GM18861 (cell line): ENCODE measurements at regions not wholly inside any gene's neighbourhood (a gene's known extent, or its start where the extent isn't known, plus 50 kb on each side); places are given as distances from the start of the nearest gene placed in this dataset.
"Not testable (repeated sequence)": the region's sequence is repeated elsewhere in the genome, so short reads cannot be mapped to it uniquely, and the experiment has no call there.

Experiments
- ATAC-seq: cut with Tn5 transposase; IDR thresholded peaks from one replicate; pipeline ENCODE4 v1.9.1; 2021; ENCODE audit not compliant: unreplicated experiment

DNA sequence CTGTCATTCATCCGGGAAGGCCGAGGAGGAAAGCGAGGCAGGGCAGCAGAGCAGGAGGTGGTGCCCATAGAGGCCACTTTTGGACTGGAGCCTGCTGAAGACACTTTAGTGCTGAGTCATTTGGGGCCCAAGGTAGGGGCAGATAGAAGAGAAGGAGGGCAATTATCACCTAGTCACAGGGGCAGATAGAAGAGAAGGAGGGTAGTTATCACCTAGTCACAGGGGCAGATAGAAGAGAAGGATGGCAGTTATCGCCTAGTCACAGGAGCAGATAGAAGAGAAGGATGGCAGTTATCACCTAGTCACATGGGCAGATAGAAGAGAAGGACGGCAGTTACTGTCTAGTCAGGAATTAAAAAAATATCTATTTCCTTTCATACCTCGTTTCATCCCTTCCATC, 1372.6 kb downstream of the FOXD4L5 start:
- ATAC-seq: not testable (repeated sequence)

DNA sequence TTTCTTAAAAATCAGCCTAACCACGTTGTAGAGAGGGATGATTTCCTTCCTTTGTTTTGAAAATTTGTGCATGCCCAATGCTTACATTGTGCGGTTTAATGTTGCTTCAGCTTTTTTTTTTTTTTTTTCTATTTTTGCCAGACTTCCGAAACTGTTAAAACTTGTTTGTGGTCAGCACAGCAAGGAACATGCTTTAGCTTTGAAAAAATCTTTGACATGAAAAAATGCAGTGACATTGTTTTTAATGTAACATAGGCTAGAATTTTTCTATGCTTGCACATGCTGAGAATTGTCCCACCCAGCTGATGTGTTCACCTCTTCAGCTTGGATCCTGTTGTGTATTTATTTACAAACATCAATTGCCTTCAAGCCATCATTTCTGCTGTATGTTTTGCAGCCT, 1375.9 kb downstream of the FOXD4L5 start:
- not testable (repeated sequence) for ATAC-seq

DNA sequence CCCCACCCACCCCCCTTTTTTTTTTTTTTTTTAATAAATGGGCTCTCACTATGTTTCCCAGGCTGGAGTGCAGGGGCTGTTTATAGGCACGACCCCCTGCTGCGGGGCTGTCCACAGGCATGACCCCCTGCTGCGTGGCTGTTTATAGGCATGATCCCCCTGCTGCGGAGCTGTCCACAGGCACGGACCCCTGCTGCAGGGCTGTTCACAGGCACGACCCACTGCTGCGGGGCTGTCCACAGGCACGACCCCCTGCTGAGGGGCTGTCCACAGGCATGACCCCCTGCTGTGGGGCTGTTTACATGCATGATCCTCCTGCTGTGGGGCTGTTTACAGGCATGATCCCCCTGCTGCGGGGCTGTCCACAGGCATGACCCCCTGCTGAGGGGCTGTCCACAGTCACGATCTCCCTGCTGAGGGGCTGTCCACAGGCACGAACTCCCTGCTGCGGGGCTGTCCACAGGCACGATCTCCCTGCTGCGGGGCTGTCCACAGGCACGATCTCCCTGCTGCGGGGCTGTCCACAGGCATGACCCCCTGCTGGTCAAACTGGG, 1385.3 kb downstream of the FOXD4L5 start:
- not testable (repeated sequence) for ATAC-seq

DNA sequence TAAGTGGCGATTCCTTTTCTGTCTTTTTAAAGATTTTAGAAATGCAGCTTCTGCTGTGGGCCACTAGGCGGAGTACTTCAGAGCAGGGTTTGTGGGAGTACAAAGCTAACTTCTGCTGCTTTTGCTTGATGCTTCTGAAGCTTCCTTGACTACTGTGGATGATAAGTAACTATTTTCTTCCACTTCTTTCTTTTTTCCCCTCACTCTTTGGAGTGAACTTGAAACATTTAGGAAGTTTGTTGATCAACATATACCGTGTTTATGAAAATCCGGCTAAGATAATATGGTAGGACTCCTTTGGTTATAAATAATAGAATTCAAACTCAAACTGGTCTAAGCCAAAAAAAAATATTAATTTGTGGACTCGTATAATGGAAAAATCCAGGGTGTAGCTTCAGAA, 1403.6 kb downstream of the FOXD4L5 start:
- not testable (repeated sequence) for ATAC-seq

DNA sequence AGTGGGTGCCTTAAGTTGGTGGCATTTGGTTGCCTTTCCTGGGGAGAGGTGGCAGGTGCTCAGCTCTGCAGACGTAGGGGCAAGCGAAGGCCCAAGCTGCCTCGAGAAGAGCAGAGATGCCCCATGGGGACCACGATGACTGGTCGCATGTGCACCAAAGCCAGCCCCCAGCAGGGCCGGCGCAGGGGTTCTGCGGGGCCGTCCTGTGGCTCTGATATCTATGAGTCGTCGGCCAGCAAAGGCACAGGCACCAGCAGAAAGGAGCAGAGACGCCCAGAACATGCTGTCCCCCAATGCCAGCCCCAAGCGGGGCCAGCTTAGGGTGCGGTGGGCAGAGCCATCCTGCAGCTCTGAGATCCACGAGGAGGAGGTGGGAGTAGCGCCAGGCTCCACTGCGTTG, 1408.6 kb downstream of the FOXD4L5 start:
- ATAC-seq: not testable (repeated sequence)

DNA sequence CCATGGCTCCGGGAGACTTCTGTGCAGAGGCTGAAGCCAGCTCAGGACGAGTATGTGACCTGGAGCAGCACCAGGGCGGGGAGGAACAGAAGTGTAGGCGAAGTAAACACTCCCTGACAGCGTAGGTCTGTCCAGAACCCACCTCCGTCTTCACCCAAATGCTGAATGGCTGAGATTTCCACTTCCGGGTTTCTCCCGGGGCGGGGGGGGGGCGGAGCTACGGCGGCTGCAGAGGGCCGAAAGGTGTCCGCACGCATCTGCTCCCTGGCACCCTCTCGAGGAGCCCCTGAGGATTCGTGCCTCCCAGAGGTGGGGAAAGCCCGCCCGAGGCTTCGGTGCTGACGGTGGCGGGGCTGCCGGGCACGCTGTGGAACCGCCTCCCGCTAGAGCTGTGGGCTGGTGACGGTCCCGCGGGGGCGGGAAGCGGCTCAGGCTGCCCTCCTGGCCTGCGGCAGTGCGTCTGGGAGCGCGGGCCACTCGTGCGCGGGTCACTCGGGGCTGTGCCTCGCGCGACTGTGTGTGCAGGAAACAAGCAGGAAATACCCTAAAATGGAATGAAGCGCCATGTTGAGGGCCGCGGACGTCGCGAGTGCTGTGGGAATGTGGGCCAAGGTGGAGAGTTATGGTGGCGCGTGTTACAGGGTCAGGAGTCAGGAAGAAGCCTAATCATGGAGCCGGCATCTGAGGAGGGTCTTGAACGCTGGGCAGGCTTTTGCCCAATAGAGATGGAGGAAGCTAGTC, 1425.4 kb downstream of the FOXD4L5 start:
- ATAC-seq: no peak

DNA sequence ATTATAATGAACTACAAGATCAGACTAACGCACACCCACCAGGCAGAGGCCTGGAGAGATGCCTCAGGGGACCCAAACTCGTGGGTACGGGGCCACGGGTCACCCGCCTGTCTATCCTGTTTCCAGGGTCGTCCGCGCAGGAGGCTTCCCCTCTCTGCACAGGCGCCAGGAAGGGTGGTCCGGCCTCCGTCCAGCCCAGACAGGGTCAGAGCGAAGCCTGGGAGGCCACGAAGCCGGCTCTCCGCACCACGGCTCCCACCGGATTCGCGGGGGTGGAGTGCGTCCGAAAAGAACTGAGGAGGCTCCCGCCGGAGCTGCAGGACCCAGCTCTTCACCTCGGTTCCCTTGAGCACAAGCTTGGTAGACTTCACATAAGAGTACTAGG, 1425.9 kb downstream of the FOXD4L5 start:
- not testable (repeated sequence) for ATAC-seq

DNA sequence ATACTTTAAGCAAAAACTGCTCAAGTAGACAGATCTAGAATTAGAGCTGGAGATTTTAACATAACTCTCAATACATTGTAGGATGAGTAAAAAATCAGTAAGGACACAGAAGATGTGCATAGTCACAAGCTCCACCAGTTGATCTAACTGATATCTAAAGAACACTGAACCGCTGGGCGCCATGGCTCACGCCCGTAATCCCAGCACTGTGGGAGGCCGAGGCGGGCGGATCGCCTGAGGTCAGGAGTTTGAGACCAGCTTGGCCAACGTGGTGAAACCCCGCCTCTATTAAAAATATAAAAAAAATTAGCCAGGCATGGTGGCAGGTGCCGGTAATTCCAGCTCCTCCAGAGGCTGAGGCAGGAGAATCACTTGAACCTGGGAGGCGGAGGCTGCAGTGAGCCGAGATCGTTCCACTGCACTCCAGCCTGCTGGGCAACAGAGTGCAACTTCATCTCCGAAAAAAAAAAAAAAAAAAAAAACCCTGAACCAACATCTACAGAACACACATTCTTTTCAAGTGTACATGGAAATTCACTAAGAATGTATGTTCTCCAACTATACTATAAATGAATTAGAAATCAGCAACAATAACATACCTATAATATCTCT, 1431.8 kb downstream of the FOXD4L5 start:
- not testable (repeated sequence) for ATAC-seq

DNA sequence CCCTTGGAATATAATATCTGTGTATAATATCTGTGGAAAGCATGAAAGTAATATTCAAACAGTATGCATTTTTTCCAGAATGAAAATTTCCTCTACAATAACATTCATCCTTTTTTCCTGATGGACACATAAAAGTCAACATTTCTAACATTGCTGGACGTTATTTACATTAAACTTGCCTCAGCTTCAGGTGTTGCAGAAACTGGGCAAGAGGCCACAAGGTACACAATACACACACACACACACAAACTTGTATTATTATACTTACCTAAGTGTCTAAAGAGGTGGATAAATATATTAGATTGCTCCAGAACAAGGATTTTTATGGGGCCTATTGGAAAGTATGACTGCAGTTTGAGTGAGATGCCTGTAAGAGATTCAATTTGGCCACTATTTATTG, 1460.2 kb downstream of the FOXD4L5 start:
- not testable (repeated sequence) for ATAC-seq

DNA sequence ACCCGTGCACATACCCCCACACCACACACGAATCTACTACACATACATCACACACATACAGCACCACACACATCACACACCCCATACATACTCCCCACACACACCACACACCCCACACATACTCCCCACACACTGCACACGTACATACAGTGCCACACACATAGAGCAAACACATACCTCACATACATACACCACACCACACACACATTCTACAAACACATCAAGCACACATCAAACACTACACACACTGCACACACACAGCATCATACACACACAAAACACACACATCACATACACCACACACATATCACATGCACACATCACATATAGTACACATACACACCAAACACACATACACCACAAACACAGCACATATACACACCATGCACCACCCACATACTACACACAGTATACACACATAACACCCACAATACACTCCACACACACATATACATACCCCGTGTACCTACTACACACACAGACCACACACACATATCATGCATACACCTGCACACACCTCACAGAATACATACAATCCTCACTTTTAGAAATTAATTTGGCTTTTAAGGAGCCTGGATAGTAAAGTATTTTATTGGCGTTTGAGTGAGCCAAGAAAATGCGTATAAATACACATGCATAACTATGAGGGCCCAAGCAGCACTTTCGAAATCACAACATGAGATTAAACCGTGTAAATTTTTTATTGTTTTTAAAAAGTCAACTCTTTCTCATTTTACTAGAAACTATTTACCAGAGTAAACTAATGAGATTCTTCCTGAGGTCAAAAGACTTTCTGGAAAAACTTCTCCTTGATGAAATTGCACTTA, 1461.4 kb downstream of the FOXD4L5 start:
- not testable (repeated sequence) for ATAC-seq

DNA sequence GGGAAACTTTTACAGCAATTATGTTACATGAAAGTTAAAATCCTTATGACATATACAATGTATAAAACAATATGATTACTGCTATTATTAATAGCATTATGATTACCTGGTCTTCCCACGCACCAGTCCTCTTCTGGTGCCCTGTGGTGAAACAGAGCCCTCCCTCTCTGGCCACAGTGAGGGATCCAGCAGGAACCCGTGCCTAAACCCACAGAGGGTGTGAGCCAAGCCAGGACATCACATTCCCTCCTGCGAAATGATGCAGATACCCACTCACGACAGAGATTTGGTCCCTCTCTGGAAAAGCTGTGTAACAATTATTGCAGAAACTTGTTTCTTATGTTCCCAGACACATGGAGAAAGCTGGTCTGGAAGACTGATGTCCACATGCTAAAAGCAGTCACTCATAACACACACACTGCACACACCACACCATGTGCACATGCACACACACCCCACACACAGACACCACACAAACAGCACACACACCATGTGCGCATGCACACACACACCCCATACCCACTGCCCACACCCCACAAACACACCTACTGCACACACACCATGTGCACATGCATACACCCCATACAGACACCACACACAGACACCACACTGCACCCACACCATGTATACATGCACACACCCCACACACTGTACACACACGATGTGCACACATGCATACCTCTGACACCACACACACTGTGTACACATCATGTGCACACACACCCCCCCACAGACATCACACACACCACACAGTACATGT, 1462.2 kb downstream of the FOXD4L5 start:
- ATAC-seq: not testable (repeated sequence)

DNA sequence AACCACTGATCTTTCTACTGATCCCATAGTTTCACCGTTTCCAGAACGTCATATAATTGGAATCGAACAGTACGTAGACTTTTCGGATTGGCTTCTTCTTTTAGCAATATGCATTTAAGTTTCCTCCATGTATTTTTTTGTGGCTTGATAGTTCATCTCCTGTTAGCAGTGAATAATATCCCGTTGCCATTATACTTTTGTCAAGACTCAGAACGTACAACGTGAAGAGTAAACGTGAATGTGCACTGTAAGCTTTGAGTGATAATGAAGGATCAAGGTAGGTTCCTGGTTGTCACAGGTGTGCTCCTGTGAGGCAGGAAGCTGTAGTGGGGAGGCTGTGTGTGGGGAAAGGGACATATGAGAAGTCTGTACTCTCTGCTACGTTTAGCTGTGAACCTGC, 1463.7 kb downstream of the FOXD4L5 start:
- not testable (repeated sequence) for ATAC-seq

DNA sequence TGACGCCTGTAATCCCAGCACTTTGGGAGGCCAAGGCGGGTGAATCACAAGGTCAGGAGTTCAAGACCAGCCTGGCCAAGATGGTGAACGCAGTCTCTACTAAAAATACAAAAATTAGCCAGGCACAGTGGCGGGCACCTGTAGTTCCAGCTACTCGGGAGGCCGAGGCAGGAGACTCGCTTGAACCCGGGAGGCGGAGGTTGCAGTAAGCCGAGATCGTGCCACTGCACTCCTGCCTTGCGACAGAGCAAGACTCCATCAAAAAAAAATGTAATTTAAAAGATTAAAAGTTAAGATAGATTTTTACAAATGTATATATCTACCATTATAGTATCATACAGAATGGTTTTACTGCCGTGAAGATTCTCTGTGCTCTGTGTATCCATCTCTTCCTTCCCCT, 1464.1 kb downstream of the FOXD4L5 start:
- ATAC-seq: not testable (repeated sequence)

DNA sequence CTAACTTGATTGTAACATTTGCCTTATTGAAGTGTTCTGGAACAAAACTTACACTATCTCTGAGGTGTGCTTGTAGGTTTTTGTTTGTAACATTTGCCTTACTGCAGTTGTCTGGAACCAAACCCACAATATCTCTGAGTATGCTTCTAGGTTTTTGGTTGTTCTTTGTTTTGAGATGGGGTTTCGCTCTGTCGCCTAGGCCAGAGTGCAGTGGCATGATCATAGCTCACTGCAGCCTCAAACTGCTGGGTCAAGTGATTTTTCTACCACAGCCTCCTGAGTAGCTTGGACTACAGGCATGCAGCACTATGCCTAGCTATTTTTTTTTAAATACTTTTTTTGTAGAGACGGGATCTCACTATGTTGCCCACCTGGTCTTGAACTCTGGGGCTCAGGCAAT, 1464.6 kb downstream of the FOXD4L5 start:
- ATAC-seq: not testable (repeated sequence)

DNA sequence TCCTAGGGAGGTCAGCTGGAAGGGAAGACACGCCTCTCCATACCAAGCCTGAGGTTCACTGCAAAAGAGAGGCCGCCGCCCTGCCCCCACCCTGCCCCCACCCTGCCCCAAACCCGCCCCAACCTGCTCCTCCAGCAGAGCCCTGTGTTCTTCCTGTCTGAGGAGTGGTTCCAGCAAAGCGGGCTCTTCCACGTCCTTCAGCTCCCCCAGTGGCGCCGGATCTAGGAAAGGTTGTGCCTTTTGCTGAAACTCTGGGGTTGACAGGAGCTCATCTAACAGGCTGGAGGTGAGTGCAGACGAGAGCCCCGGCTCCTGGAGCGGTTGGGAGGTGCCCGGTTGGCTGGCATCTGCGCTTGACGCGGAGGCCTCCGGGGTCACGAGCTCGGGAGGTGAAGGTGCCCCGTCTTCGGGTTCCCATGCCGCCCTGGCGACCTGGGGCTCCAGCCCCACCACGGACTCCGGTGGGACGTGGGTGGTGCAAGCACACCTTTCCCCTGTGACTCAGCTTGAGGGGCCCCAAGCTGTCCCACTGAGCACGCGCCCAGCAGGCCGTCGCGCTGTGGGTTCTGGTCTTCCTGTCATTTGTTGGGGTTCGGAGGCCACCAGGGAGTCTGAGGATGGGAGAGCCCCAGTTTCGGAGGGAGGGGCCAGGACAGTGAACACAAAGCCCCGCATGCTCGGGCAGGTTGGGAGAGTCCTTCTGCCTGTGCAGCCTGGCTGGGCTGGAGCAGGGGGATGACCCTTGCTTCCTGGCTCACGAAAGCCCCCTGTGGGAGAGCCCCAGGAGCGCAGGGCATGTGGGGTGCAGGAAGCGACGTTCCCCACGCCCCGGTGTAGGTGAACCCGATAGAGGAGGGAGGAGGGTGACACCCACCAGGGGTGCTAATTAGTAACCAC, 1467.1 kb downstream of the FOXD4L5 start:
- ATAC-seq: peak; percentile 61

DNA sequence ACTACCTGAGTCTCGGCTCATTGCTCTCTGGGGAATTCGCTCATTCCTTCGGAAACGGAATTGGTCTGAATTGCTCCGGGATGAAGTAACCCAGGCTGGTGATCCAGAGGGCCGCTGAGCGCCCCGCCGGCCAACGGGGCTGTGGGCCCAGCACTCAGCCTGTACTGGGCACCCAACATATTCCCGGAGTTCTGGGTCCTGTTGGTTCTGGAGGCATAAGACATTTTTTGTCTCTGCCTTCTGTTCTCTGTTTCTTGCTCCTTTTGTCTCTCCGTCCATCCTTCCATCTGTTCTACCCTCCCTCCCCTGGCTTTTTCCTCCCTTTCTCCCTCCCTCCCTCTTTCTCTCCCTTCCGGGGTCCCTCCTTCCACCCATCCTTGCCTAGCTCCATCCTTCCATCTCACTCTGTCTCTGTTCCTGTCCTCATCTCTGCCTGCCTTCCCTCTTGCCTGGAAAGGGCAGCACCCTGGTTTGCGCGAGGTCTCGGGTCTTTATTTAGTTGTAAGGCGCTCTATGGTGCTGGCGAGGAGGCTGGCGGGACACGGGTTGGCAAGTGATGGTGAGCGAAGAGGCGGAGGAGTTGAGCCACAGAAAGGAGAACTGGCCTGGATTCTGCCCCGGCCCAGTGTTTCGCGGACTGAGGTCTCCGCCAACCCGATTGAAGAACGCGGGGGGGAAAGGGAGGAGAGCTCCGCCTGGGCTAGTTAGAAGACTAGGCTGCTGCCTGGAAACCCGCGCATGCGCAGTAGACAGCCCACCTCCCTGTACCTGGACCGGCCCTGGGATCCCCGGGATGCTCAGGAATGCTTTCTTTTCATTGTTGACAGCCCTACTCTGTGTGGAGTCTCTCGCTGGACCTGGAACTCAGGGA, 1468.0 kb downstream of the FOXD4L5 start:
- ATAC-seq: peak; percentile 62

DNA sequence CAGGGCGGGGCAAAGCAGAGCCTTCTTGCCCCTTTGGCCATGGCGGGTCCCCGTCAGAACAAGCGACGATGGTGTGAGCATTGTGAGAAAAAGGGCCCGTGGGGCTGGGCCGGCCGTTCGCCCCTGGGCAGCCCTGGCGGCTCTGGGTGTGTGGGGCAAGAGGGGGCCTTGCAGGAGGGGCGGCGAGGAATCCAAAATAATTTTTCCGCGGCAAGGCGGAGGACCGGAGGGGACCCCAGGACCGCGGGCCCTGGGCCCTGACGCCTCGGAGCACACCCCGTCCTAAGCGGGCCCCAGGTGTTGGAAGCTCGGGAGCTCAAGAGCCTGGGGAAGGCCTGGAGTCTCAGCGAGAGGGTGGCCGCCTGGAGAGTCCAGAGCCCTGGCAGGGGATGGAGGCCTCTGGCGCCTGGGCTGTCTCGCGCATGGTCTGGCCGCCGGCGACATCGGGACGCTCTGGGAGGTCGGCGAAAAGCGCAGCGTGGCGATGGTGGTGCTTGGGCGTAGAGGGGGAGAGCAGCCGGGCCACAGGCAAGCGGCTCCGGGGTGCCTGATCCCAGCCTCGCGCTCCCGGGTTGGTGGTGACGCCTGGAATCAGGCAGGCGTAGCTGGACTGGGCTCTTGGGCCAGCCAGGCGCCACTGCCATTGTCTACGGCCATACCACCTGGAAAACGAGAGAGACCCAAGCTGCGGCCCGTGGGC, 1469.9 kb downstream of the FOXD4L5 start:
- ATAC-seq: not testable (repeated sequence)

DNA sequence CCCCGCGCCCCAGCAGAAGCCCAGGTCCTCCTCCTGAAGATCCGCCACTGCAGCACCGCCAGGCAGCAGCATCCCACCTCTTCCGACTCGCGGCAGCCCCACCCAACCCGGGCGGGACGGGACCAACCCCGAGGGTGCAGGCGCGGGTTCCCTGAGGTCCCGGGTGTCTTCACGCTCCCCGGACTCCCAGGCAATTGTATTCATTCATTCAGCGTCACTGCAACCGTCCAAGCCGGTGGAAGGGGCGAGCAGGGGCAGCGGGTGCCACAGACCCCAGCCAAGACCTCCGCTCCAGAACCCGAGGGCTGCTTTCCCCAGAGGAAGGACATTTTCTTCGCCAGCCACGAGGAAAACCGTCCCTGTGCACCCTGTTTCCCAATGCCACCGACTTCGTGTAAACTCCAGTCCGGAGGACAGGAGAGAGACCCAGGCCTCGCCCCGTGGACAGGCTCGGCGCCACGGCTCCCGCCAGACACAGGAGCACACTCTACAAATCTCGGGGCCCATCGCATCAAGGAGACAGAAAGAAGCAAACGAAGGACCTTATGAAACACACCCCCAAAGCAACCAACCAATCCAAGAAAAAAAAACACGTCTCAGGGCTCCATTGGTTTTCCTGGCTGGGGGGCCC, 1471.5 kb downstream of the FOXD4L5 start:
- not testable (repeated sequence) for ATAC-seq
